ENCODE measurements at regions not wholly inside any gene's neighbourhood (a gene's known extent, or its start where the extent isn't known, plus 50 kb on each side); places are given as distances from the start of the nearest gene placed in this dataset.

DNA sequence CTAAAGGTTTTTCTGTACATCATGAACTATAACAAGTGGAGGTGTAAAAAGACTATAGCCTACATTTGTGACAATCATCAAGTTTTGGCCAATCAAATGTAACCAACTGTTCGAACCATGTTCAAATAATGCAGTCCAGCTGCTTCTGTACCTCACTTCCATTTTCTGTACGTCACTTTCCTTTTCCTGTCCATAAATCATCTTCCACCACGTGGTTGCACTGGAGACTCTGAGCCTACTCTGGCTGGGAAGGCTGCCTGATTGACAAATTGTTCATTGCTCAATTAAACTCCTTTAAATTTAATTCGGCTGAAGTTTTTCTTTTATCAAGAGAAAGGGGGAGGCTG lies 270.4 kb upstream of the JARID2 start:
- Histone ChIP-seq H4K20me1 (ENCODE audit: insufficient read depth, low read length) (no peaks in the 10 kb centered on the region), H3K4me2 (ENCODE audit: low read length) (peak overlapping the region; percentile 18; the same call in 1 of the 2 replicates), H3K9me2 (ENCODE audit: insufficient read depth, low read length) (no peaks in the 10 kb centered on the region), H3K4me3 (ENCODE audit: low read depth, low read length, poor library complexity, severe bottlenecking) (no peak overlapping the region), H3K4me1 (ENCODE audit: insufficient read depth, low read length, poor library complexity, severe bottlenecking) (peaks cover 9% of the 10 kb centered on the region), H2AFZ (ENCODE audit: low read length) (peak overlapping the region; percentile 31; the same call in 1 of the 2 replicates), H3K27ac (ENCODE audit: low read depth, low read length, poor library complexity, severe bottlenecking) (no peak overlapping the region), H3K79me2 (ENCODE audit: insufficient read depth, low read depth, low read length) (no peaks in the 10 kb centered on the region), H3K36me3 (ENCODE audit: insufficient read depth, low read length) (no peaks in the 10 kb centered on the region), H3K9me3 (ENCODE audit: low read length) (no peaks in the 10 kb centered on the region)
- ChIA-PET CTCF (ENCODE audit: unreplicated experiment) (no interaction called here), POLR2A (interaction anchor here (0.6 to 1.5 kb wide), 6 partner anchors 9 to 1301 kb away, joined by 3 to 8 read pairs (median 3); no protein-coding TSS in a partner anchor)
- no TSS peak for BruUV-seq (replicated peaks)
- intact Hi-C loops (cut with micrococcal nuclease; ENCODE audit: unreplicated experiment): no loop called here
- TF ChIP-seq EZH2phosphoT487 (IDR thresholded peaks at IDR 0.05; ENCODE audit: borderline replicate concordance, low read depth, low read length): no peak
- peak; percentile 21 for DNase-seq (ENCODE audit: low spot score)

DNA sequence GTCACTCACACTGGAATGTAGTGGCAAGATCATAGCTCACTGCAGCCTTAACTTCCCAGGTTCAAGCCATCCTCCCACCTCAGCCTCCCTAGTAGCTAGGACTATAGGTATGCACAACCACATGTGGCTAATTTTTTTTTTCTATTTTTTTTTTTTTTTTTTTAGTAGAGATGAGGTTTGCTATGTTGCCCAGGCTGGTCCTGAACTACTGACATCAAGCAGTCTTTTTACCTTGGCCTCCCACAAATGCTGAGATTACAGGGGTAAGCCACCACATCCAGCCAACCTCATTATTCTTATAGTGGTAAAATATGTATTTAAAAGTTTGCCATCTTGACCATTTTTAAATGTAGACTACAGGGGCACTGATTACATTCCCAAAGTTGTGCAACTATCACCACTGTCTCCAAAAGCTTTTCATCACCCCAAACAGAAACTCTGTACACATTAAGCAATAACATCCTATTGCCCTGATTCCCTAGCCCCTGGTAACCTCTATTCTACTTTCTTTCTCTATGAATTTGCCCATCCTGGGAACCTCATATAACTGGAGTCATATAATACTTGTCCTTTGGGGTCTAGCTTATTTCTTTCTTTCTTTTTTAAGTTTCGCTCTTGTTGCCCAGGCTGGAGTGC lies 268.0 kb upstream of the JARID2 start:
- intact Hi-C loops (cut with micrococcal nuclease; ENCODE audit: unreplicated experiment): no loop called here
- ChIA-PET CTCF (ENCODE audit: unreplicated experiment) (no interaction called here), POLR2A (interaction anchor here (0.6 kb wide), 3 partner anchors 467 to 659 kb away, joined by 3 to 8 read pairs (median 3); no protein-coding TSS in a partner anchor)
- Histone ChIP-seq H3K4me1 (ENCODE audit: insufficient read depth, low read length, poor library complexity, severe bottlenecking) (peaks cover 9% of the 10 kb centered on the region), H3K79me2 (ENCODE audit: insufficient read depth, low read depth, low read length) (no peaks in the 10 kb centered on the region), H2AFZ (ENCODE audit: low read length) (no peak overlapping the region), H3K27ac (ENCODE audit: low read depth, low read length, poor library complexity, severe bottlenecking) (no peak overlapping the region), H3K9me2 (ENCODE audit: insufficient read depth, low read length) (no peaks in the 10 kb centered on the region), H3K4me3 (ENCODE audit: low read depth, low read length, poor library complexity, severe bottlenecking) (no peak overlapping the region), H4K20me1 (ENCODE audit: insufficient read depth, low read length) (no peaks in the 10 kb centered on the region), H3K9me3 (ENCODE audit: low read length) (no peaks in the 10 kb centered on the region), H3K36me3 (ENCODE audit: insufficient read depth, low read length) (no peaks in the 10 kb centered on the region), H3K4me2 (ENCODE audit: low read length) (no peak overlapping the region)
- no peak for TF ChIP-seq EZH2phosphoT487 (IDR thresholded peaks at IDR 0.05; ENCODE audit: borderline replicate concordance, low read depth, low read length)
- TF ChIP-seq, protein P1, sequence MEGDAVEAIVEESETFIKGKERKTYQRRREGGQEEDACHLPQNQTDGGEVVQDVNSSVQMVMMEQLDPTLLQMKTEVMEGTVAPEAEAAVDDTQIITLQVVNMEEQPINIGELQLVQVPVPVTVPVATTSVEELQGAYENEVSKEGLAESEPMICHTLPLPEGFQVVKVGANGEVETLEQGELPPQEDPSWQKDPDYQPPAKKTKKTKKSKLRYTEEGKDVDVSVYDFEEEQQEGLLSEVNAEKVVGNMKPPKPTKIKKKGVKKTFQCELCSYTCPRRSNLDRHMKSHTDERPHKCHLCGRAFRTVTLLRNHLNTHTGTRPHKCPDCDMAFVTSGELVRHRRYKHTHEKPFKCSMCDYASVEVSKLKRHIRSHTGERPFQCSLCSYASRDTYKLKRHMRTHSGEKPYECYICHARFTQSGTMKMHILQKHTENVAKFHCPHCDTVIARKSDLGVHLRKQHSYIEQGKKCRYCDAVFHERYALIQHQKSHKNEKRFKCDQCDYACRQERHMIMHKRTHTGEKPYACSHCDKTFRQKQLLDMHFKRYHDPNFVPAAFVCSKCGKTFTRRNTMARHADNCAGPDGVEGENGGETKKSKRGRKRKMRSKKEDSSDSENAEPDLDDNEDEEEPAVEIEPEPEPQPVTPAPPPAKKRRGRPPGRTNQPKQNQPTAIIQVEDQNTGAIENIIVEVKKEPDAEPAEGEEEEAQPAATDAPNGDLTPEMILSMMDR (conservative IDR thresholded peaks at IDR 0.05; ENCODE audit: low read length): no peak
- DNase-seq (ENCODE audit: low spot score): no peak
- no TSS peak for BruUV-seq (replicated peaks)

DNA sequence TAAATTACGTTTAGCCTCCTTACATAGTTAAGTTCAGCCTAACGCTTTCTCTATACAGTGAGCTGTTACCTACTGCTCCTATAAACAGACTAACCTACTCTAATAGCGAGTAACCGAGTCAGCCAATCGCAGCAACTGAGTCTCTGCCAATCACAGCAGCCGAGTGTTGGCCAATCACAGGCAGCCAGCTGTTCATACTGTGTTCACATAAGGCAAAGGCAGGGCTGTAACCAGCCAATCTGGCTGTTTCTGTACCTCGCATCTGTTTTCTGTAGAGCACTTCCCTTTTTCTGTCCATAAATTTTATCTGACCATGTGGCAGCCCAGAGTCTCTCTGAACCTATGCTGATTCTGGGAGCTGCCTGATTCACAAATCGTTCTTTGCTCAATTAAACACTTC lies 263.9 kb upstream of the JARID2 start:
- POLR2A ChIA-PET: interaction anchor here (0.6 kb wide), 1 partner anchor 75 kb away, joined by 3 read pairs; no protein-coding TSS in a partner anchor

More for the DNA sequence above, 263.9 kb upstream of the JARID2 start:
- no peaks in the 10 kb centered on the region for H3K4me1 ChIP-seq (ENCODE audit: insufficient read depth, low read length, poor library complexity, severe bottlenecking)
- DNase-seq (ENCODE audit: low spot score): peak; percentile 36
- no peaks in the 10 kb centered on the region for H3K9me2 ChIP-seq (ENCODE audit: insufficient read depth, low read length)
- H2AFZ ChIP-seq (ENCODE audit: low read length): no peak overlapping the region
- no peak overlapping the region for H3K4me3 ChIP-seq (ENCODE audit: low read depth, low read length, poor library complexity, severe bottlenecking)
- no peaks in the 10 kb centered on the region for H3K36me3 ChIP-seq (ENCODE audit: insufficient read depth, low read length)
- H3K4me2 ChIP-seq (ENCODE audit: low read length): no peak overlapping the region
- no peaks in the 10 kb centered on the region for H4K20me1 ChIP-seq (ENCODE audit: insufficient read depth, low read length)
- BruUV-seq (replicated peaks): no TSS peak
- H3K79me2 ChIP-seq (ENCODE audit: insufficient read depth, low read depth, low read length): no peaks in the 10 kb centered on the region
- H3K27ac ChIP-seq (ENCODE audit: low read depth, low read length, poor library complexity, severe bottlenecking): no peak overlapping the region
- TF ChIP-seq, protein P1 (conservative IDR thresholded peaks at IDR 0.05; ENCODE audit: low read length): no peak
- CTCF ChIA-PET (ENCODE audit: unreplicated experiment): no interaction called here
- H3K9me3 ChIP-seq (ENCODE audit: low read length): no peaks in the 10 kb centered on the region
- intact Hi-C loops (cut with micrococcal nuclease; ENCODE audit: unreplicated experiment): no loop called here
